ENCODE measurements at regions not wholly inside any gene's neighbourhood (a gene's known extent, or its start where the extent isn't known, plus 50 kb on each side); places are given as distances from the start of the nearest gene placed in this dataset.
A peak's percentile ranks its signal among the peaks of the same experiment; 100 is the strongest.

DNA sequence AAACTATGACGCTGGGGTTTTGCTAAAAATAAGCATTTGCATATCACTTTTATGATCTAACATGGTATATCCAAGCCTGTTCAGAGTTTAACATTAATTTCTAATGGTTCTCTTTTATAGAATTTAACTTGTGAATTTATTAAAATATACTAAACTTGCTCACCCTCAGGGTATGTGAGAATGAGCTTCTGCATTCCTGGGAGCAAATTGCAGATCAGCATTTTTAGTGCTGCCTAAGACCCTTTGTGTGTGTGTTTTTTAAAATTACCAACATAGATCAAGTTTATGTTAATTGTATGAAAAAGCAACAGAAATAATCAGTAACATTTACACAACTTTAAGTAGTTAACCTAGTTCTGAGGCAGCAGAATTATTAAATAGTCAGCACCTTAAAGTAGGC lies 218.0 kb upstream of the AGA start:
- Histone ChIP-seq H4K91ac (ENCODE audit: insufficient read depth, low read depth, low read length) (no peak overlapping the region), H3K9me1 (ENCODE audit: insufficient read depth, low read length) (no peaks in the 10 kb centered on the region), H2BK5ac (ENCODE audit: low read depth, low read length, poor library complexity, severe bottlenecking) (no peak overlapping the region), H3K14ac (replicated peaks; ENCODE audit: low read depth, low read length) (no peak overlapping the region), H2AFZ (replicated peaks; ENCODE audit: low read length, poor library complexity) (no peak overlapping the region), H3K18ac (ENCODE audit: low read depth, low read length) (no peak overlapping the region), H2BK15ac (ENCODE audit: low read depth, low read length) (no peak overlapping the region), H3K36me3 (ENCODE audit: control insufficient read depth, insufficient read depth, low read length) (no peaks in the 10 kb centered on the region), H3K23ac (ENCODE audit: low read depth, low read length) (no peak overlapping the region), H3K4me3 (ENCODE audit: insufficient read depth, low read depth, low read length) (no peak overlapping the region), H3K4me1 (ENCODE audit: control insufficient read depth, insufficient read depth, low read length) (no peaks in the 10 kb centered on the region), H4K5ac (ENCODE audit: low read depth, low read length) (no peak overlapping the region), H3K27me3 (ENCODE audit: control insufficient read depth, insufficient read depth, low read length) (no peaks in the 10 kb centered on the region), H2BK120ac (ENCODE audit: low read depth, low read length) (no peak overlapping the region), H2AK9ac (replicated peaks; ENCODE audit: low read depth, low read length, poor library complexity) (no peak overlapping the region), H3K79me1 (ENCODE audit: low read depth in 1 of 2, low read length in 2 of 2) (no peaks in the 10 kb centered on the region), H2BK20ac (ENCODE audit: low read depth, low read length) (no peak overlapping the region), H4K20me1 (ENCODE audit: insufficient read depth, low read length) (no peaks in the 10 kb centered on the region), H2AK5ac (ENCODE audit: low read depth, low read length) (no peak overlapping the region), H3K9ac (ENCODE audit: low read depth, low read length) (no peak overlapping the region), H3K9me3 (ENCODE audit: control insufficient read depth, insufficient read depth, low read length) (no peaks in the 10 kb centered on the region), H3K27ac (ENCODE audit: insufficient read depth, low read length) (no peak overlapping the region), H4K8ac (ENCODE audit: low read depth in 2 of 2, low read length in 2 of 2) (no peak overlapping the region), H3K4ac (ENCODE audit: low read depth, low read length) (no peak overlapping the region), H3K56ac (ENCODE audit: extremely low read depth, insufficient read depth, low read length) (no peak overlapping the region), H3K4me2 (ENCODE audit: low read depth, low read length) (no peak overlapping the region)
- dilution Hi-C loops (cut with HindIII; ENCODE audit: low sequenced_read_pairs, unreplicated experiment) (no loop called here), in situ Hi-C loops (cut with MboI; ENCODE audit: low sequenced_read_pairs) (no loop called here), intact Hi-C loops (cut with micrococcal nuclease) (no loop called here)
- ChIA-PET CTCF (no interaction called here), POLR2A (ENCODE audit: unreplicated experiment) (no interaction called here)
- ATAC-seq (ENCODE audit: low read depth) (no peak), DNase-seq (no peak)
- no TSS peak for BruUV-seq (replicated peaks)
- no CpG with 5 or more reads among the region's 1 CpG for WGBS, 2 experiments (ENCODE audit: extremely low coverage in 2 of 2, insufficient read length in 1 of 2)
- no peak for TF ChIP-seq NFE2L2 (IDR thresholded peaks at IDR 0.05; ENCODE audit: low read depth, low read length)
- TF ChIP-seq MAFK (IDR thresholded peaks at IDR 0.05; ENCODE audit: low read depth, low read length) = 0 out of 2 replicates have a peak, but pooled peaks have one; percentile 6
- no peak for TF ChIP-seq MXI1 (IDR thresholded peaks at IDR 0.05; ENCODE audit: borderline replicate concordance, low read depth, low read length)

Data from IMR-90 (cell line).